ENCODE measurements at regions not wholly inside any gene's neighbourhood (a gene's known extent, or its start where the extent isn't known, plus 50 kb on each side); places are given as distances from the start of the nearest gene placed in this dataset.

DNA sequence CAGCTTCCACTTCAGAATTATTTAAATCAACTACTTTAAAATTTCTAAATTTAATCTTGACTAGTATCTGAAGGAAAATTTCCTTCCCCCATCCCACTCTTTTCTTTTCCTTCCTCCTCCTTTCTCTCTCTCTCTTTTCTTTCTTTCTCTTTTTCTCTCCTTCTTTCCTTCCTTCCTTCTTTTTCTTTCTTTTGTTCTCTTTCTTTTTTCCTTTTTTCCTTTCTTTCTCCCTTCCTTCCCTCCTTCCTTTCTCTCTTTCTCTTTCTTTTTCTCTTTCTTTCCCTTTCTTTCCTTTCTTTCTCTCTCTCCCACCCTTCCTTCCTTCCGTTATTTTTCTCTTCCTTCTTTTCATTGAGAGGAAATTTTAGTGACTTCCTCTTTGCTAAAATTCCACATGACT, 132.0 kb upstream of the CDH19 start:
- TF ChIP-seq POLR2AphosphoS5 (IDR thresholded peaks at IDR 0.05; ENCODE audit: low read depth, low read length) (no peak), YY1 (IDR thresholded peaks at IDR 0.05; ENCODE audit: low read depth, low read length) (no peak), KDM1A (IDR thresholded peaks at IDR 0.05; ENCODE audit: borderline replicate concordance, low read length) (no peak), SP1 (IDR thresholded peaks at IDR 0.05; ENCODE audit: low read depth, low read length) (no peak)
- TF ChIP-seq, protein P1, sequence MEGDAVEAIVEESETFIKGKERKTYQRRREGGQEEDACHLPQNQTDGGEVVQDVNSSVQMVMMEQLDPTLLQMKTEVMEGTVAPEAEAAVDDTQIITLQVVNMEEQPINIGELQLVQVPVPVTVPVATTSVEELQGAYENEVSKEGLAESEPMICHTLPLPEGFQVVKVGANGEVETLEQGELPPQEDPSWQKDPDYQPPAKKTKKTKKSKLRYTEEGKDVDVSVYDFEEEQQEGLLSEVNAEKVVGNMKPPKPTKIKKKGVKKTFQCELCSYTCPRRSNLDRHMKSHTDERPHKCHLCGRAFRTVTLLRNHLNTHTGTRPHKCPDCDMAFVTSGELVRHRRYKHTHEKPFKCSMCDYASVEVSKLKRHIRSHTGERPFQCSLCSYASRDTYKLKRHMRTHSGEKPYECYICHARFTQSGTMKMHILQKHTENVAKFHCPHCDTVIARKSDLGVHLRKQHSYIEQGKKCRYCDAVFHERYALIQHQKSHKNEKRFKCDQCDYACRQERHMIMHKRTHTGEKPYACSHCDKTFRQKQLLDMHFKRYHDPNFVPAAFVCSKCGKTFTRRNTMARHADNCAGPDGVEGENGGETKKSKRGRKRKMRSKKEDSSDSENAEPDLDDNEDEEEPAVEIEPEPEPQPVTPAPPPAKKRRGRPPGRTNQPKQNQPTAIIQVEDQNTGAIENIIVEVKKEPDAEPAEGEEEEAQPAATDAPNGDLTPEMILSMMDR (IDR thresholded peaks at IDR 0.05; ENCODE audit: control extremely low read depth in 1 of 3, insufficient read depth in 1 of 3, low read depth in 1 of 3, low read length in 3 of 3) = no peak

All from H1 (cell line).